OCI-LY1 (cell line): ENCODE measurements at regions not wholly inside any gene's neighbourhood (a gene's known extent, or its start where the extent isn't known, plus 50 kb on each side); places are given as distances from the start of the nearest gene placed in this dataset.

ENCODE experiments used
- CTCF ChIP-seq: fragments of 200-600 bp; sonication (generic), shearing (Covaris generic); IDR thresholded peaks from 2 replicates; pipeline ENCODE4 v1.5.1; 2017; ENCODE audit warnings: mild to moderate bottlenecking, antibody characterized with exemption, low read length, moderate library complexity, mixed read lengths
- EZH2 ChIP-seq: fragments of 200-600 bp; sonication (generic), shearing (Covaris generic); IDR thresholded peaks from 2 replicates; pipeline ENCODE4 v1.8.0; 2017; ENCODE audit warnings: borderline replicate concordance, mixed run types, mild to moderate bottlenecking, antibody characterized with exemption, low read length, moderate library complexity, mixed read lengths

- no peak for TF ChIP-seq CTCF
- no peak for TF ChIP-seq EZH2
These were observed 61.0 kb downstream of the IER5 start for GRCh38 chr1:181149326-181150125.
